ENCODE measurements at regions not wholly inside any gene's neighbourhood (a gene's known extent, or its start where the extent isn't known, plus 50 kb on each side); places are given as distances from the start of the nearest gene placed in this dataset.

- no peak for DNase-seq
Observed at GRCh38 chr4:14264437-14264836, 636.9 kb upstream of the BOD1L1 start.

GRCh38 chr4:14265651-14266050, 638.1 kb upstream of the BOD1L1 start:
- no peak for DNase-seq

GRCh38 chr4:14267373-14268060, 640.0 kb upstream of the BOD1L1 start:
- DNase-seq, result no peak

- peak; percentile 24 to 26 for DNase-seq
Observed at GRCh38 chr4:14269824-14270223, 642.3 kb upstream of the BOD1L1 start.

- DNase-seq, result no peak
Observed at GRCh38 chr4:14272206-14272605, 644.7 kb upstream of the BOD1L1 start.

GRCh38 chr4:14277505-14277904, 650.0 kb upstream of the BOD1L1 start:
- DNase-seq, result no peak

GRCh38 chr4:14280567-14280966, 653.0 kb upstream of the BOD1L1 start:
- DNase-seq, result no peak

GRCh38 chr4:14284578-14284977, 657.1 kb upstream of the BOD1L1 start:
- DNase-seq, result no peak

GRCh38 chr4:14289708-14290107, 662.2 kb upstream of the BOD1L1 start:
- DNase-seq, result no peak

- no peak for DNase-seq
Observed at GRCh38 chr4:14293582-14293981, 666.1 kb upstream of the BOD1L1 start.

GRCh38 chr4:14294611-14295010, 667.1 kb upstream of the BOD1L1 start:
- no peak for DNase-seq

GRCh38 chr4:14299166-14299565, 671.6 kb upstream of the BOD1L1 start:
- DNase-seq, result no peak

GRCh38 chr4:14302021-14302420, 674.5 kb upstream of the BOD1L1 start:
- no peak for DNase-seq

GRCh38 chr4:14303856-14304255, 676.3 kb upstream of the BOD1L1 start:
- DNase-seq, result no peak

GRCh38 chr4:14308229-14308651, 680.7 kb upstream of the BOD1L1 start:
- DNase-seq, result no peak

GRCh38 chr4:14309431-14309830, 681.9 kb upstream of the BOD1L1 start:
- DNase-seq, result no peak

- no peak for DNase-seq
Observed at GRCh38 chr4:14313757-14314156, 686.2 kb upstream of the BOD1L1 start.

GRCh38 chr4:14315129-14315528, 687.2 kb upstream of the CPEB2 start:
- DNase-seq, result no peak

GRCh38 chr4:14317351-14317750, 684.9 kb upstream of the CPEB2 start:
- no peak for DNase-seq

- DNase-seq, result no peak
Observed at GRCh38 chr4:14318671-14319070, 683.6 kb upstream of the CPEB2 start.

GRCh38 chr4:14321723-14322122, 680.6 kb upstream of the CPEB2 start:
- DNase-seq, result no peak

GRCh38 chr4:14323191-14323590, 679.1 kb upstream of the CPEB2 start:
- DNase-seq, result no peak

- DNase-seq, result no peak
Observed at GRCh38 chr4:14329228-14329627, 673.1 kb upstream of the CPEB2 start.

GRCh38 chr4:14333616-14334015, 668.7 kb upstream of the CPEB2 start:
- DNase-seq, result no peak

GRCh38 chr4:14334166-14334565, 668.1 kb upstream of the CPEB2 start:
- DNase-seq, result no peak

Data from hippocampal formation (tissue), 2 donors.